GM18870 (cell line): ENCODE measurements at regions not wholly inside any gene's neighbourhood (a gene's known extent, or its start where the extent isn't known, plus 50 kb on each side); places are given as distances from the start of the nearest gene placed in this dataset.
"Not testable (repeated sequence)": the region's sequence is repeated elsewhere in the genome, so short reads cannot be mapped to it uniquely, and the experiment has no call there.

Experiments
- ATAC-seq: cut with Tn5 transposase; IDR thresholded peaks from one replicate; pipeline ENCODE4 v1.9.1; 2021; ENCODE audit warnings: moderate library complexity; ENCODE audit not compliant: unreplicated experiment

GRCh38 chr10:111261081-111261615, 184.3 kb downstream of the ADRA2A start:
- no peak for ATAC-seq

DNA sequence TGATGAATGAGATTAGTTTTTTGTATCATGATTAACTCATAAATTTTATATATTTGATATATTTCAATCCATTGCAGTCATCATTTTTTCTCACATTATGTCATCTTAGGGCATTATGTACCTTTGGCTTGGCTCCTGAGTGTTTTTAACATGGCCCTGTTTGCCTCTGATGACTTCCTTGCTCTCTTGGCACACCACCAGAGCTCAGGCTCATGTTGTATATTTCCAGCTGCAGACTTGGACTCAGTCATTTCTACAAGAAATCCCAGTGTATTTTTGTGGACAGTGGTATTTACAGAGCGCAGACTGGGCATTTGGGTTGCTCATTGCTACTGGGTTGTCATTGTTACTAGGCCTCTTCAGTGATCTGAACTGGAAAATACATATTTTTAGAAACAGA, 188.5 kb downstream of the ADRA2A start:
- no peak for ATAC-seq

- no peak for ATAC-seq
Measured at GRCh38 chr10:111266165-111266564, 189.3 kb downstream of the ADRA2A start.

DNA sequence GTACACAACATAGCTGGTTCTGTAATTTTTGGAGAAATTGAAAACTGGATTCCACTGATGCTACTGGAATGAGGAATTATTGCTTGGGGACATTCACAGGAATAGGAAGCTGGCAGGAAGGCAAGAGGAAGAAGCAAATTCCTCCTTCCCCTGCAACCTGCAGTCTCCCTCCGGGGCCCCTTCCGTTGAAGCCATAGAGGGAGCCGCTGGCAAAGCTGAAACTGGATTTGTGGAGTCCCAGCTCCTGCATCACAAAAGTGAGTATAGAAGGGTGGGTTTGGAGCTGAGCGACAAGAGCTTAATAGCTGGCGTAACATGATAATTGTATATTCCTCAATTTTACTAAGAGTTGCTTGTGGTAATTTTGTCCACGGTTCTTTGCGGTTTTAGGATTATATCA, 190.8 kb downstream of the ADRA2A start:
- no peak for ATAC-seq

- ATAC-seq: no peak
Measured at GRCh38 chr10:111273235-111273634, 196.4 kb downstream of the ADRA2A start.

- ATAC-seq: no peak
Measured at GRCh38 chr10:111273635-111274034, 196.8 kb downstream of the ADRA2A start.

DNA sequence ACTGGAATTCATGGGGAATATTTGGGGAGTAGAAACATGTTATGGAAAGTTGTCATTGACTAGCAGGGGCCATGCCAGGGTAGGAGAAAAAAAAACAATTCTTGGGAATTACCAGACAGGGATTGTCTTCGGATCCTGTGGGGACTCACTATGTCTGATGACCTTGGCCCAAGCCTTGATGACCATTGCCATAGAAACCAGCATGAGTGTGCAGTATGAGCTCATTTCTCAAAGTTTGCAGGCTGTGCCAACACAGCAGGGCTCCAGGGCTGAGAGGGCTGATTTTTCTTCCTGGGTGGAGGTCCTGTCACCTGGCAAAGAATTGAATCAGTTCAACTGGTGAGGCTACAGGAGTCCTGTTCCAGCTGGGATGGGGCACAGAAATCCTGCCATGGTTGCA, 198.3 kb downstream of the ADRA2A start:
- no peak for ATAC-seq

GRCh38 chr10:111277661-111278060, 200.8 kb downstream of the ADRA2A start:
- no peak for ATAC-seq

DNA sequence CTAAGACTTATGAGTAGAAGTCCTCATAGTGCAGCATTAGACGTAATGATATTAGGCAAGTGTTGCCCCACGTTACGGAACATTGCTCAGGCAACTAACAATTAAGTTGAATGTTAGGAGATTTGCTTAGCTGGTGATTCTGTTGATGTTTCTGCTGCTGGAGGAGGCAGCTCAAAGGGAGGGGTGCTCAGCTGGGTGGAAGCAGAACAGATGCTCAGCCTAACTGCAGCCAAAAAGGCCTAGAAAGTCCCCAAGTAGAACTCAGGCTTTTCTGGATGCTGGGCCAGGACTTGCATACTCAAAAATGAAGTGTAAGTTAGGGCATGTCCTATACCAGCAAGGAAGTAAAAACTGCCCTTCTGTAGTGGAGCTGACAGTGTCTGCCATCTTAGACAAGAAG, 201.4 kb downstream of the ADRA2A start:
- ATAC-seq: no peak

DNA sequence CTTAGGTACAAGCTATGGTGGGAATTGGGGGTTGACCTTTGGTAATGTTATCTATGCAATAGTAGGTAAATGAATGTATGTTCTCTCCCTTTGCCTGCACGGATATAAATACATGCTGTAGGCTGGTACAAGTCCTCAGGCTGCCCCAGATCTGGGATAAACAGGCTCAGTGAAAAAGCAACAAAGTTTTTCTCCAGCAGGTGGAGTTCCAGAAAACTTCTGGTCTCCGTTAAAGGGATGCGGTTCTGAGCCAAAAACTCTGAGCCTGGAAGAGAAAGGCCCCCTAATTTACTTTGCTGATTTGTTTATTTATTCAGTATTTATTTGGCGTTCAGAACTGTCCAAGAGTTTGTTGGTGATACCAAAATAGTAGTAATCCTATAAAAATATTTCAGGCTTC, 204.7 kb downstream of the ADRA2A start:
- no peak for ATAC-seq

DNA sequence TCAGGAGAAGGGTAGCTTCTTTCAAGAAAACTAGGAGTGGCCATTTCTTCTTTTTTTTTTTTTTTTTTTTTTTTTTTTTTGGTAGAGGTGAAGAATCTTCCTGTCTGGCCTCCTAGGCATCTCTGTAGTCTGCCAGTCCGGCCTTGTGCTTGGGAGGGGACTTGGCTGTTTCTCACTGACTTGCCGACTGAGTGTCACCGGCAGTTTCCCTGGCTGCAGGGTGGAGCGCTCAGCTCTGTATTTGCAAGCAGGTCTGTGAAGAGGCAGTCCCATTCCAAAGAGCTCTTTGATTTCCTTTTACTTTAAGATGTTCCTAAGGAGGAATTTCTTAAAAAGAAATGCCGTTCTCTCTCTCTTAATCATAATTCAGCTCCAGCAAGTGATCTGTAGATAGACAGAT, 212.6 kb downstream of the ADRA2A start:
- ATAC-seq: no peak

DNA sequence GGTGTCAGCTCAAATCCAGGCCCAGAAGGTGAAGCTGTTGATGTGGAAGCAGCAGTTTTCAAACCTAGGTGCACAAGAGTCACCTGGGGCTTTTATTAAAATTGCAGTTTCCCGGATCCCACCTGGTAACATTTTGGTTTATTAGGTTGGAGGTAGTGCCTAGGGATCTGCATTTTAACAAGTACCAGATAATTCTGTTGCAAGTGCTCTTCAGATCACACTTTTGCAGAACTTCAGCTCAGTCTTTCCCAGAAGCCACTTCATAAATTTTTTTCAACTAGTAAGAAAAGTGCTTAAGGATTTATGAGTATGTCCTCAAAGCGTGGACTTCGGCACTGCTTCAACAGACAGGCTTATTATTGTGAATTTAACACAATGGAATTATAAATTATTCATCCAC, 213.8 kb downstream of the ADRA2A start:
- no peak for ATAC-seq

DNA sequence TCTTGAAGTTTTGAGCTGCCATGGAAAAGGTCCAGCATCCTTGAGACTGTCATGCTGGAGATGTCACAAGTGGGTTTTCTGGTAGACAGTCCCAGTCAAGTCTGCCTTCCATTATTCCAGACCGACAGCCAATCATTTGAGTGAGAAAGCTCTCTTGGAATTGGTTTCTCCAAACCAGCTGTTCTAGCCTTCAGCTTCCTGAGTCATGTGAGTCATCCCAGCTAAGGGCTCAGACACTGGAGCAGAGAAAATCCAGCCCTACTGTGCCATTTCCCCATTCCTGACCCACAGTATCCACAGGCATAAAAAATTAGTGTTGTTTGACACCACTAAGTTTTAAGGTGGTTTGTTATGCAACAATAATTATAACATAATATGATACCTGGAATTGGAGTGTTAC, 219.0 kb downstream of the ADRA2A start:
- ATAC-seq: no peak

DNA sequence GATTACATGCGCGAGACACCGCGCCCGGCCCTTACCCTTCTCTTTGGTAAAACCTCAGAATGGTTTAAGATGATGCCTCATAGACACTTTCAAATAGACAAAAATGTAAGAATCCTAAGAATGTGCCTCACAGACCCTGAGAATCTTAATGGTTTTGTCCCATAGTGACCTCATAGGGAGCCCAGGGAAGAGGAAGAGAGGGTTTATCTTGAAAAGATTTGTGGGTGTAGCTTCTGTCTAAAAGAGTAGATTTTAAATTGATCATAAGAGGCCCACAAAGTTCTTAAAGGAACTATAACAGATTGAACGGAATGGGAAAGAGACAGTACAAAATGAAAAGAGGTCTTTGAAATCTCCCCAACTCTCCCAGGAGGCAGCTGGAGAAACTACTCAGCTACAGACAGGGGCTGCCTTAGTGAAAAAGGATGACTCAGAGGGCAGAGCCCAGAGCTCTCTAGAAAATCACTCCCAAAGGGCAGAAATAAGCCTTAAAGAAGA, 220.6 kb downstream of the ADRA2A start:
- no peak for ATAC-seq

DNA sequence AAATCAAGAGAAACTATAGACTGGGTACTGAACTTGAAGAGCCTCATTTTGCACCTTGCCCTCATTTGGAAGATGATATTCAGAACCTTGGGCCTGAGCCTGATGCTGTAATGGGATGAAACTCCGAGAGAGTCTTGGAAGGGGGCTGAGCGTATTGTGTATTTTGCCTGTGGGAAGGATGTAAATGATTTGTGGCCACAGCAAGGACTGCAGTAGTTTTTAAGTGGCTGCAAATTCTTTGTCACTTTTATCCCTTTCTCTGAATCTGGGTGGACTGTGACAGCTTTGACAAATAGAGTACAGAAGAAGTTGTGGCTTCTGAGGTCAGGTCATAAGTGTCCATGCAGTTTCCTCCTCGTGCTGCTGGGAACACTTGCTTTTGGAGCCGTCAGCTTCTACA, 221.2 kb downstream of the ADRA2A start:
- no peak for ATAC-seq

- ATAC-seq: no peak
Measured at GRCh38 chr10:111299037-111299436, 222.2 kb downstream of the ADRA2A start.

GRCh38 chr10:111303887-111304286, 227.1 kb downstream of the ADRA2A start:
- ATAC-seq: no peak

DNA sequence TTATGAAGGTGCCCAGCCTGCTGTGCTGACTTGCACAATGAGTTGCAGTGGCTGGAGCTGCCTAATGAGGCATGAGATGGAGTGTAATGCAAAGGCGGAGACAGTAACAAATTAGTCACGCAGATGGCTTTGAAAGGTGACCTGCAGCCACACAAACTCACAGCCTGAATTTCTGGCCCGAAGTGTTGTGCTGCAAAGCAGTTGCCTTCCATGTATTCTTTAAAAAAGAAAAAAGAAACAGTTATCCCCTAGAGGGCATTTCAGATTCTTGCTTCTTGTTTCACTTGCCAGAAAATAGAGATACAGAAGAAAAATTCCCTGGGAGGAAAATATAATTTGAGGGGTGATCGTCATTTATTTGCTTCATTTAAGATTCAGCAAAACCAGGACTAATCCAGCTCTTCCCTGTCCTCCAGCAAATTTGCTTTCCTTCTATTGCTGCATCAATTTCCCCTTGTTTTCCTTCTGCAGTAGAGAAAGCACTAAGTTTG, 239.9 kb downstream of the ADRA2A start:
- no peak for ATAC-seq

DNA sequence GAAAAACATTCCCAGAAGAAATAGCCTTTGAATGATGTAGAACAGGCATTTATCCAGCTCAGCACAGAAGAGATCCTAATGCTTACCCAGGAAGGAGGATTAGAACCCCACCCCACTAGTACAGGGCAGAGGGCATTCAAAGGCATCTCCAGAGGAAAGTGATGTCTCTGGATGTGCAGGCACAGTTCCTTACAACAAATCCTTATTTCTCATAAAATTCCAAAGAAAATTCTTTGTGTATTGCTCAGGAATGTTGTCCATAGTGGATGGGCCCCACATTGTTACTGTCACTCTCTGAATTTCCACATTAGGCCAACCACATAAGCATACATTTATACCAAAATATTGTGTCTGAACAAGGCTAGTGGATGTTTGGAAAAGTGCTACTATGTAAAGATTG, 243.0 kb downstream of the ADRA2A start:
- ATAC-seq: no peak

- ATAC-seq: no peak
Measured at GRCh38 chr10:111323389-111323966, 246.6 kb downstream of the ADRA2A start.

GRCh38 chr10:111332174-111332573, 255.3 kb downstream of the ADRA2A start:
- ATAC-seq: not testable (repeated sequence)

- no peak for ATAC-seq
Measured at GRCh38 chr10:111335826-111336225, 259.0 kb downstream of the ADRA2A start.

DNA sequence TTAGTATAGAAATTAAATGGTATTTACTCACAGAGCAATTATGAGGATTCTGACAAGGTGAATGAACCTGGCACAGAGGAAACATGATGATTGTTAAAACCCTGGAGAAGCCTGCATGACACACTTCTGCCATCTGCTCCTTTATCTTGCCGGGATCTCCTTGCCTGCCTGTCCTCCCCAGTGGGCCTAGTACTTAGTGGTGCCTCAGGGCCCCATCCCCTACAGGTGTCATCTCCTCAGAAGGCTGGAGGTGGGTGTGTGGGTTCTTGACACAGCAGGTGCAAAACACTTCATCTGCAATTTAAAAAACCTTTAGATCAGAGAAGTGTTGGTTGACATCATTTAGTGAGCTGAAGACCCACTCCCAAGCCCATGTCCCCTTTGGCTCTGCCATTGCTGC, 261.2 kb downstream of the ADRA2A start:
- no peak for ATAC-seq
